IMR-90 (cell line): ENCODE measurements at regions not wholly inside any gene's neighbourhood (a gene's known extent, or its start where the extent isn't known, plus 50 kb on each side); places are given as distances from the start of the nearest gene placed in this dataset.

Experiments
- ATAC-seq: fragments of 200-7000 bp; cut with Tn5 transposase; 2 replicates; pipeline ENCODE4 v1.9.1; 2020; ENCODE audit warnings: low read depth, mild to moderate bottlenecking, moderate library complexity
- BruUV-seq: library from RNA; stranded (reverse); fragments of 400-500 nt; replicated peaks from 2 replicates; lab custom pipeline; 2021; lab: Mats Ljungman, UMichigan
- CTCF ChIA-PET: fragments of 300-600 bp; formaldehyde crosslinking; extraction: SDS; loops from one replicate; lab custom pipeline; 2021; ENCODE audit warnings: antibody characterized with exemption; lab: Yijun Ruan, JAX
- POLR2A ChIA-PET: fragments of 300-600 bp; sonication (Branson Sonifier 250); formaldehyde crosslinking; loops from one replicate; lab custom pipeline; 2022; ENCODE audit warnings: antibody characterized with exemption; ENCODE audit not compliant: unreplicated experiment; lab: Charles Lee
- DNase-seq: peaks from one replicate; pipeline ENCODE4 v3.0.0; 2013
- H2AFZ ChIP-seq: replicated peaks from 2 replicates; pipeline ENCODE3; 2013; ENCODE audit warnings: low read length, mild to moderate bottlenecking; ENCODE audit not compliant: poor library complexity
- H2AK5ac ChIP-seq: 2 replicates; pipeline ENCODE4 v1.6.1; 2013; ENCODE audit warnings: low read depth, low read length, inconsistent platforms
- H2AK9ac ChIP-seq: replicated peaks from 2 replicates; pipeline ENCODE3; 2013; ENCODE audit warnings: mild to moderate bottlenecking, low read depth, low read length, moderate library complexity; ENCODE audit not compliant: poor library complexity
- H2BK120ac ChIP-seq: 2 replicates; pipeline ENCODE4 v1.6.1; 2013; ENCODE audit warnings: low read depth, low read length, inconsistent platforms
- H2BK15ac ChIP-seq: 3 replicates; pipeline ENCODE4 v1.6.1; 2013; ENCODE audit warnings: low read depth, low read length, inconsistent platforms
- H2BK20ac ChIP-seq: 2 replicates; pipeline ENCODE4 v1.6.1; 2013; ENCODE audit warnings: low read depth, mild to moderate bottlenecking, inconsistent platforms, low read length, moderate library complexity
- H2BK5ac ChIP-seq: 2 replicates; pipeline ENCODE4 v1.6.1; 2013; ENCODE audit warnings: mild to moderate bottlenecking, low read depth, low read length, inconsistent platforms; ENCODE audit not compliant: poor library complexity, severe bottlenecking
- H3K14ac ChIP-seq: replicated peaks from 2 replicates; pipeline ENCODE4 v1.6.1; 2013; ENCODE audit warnings: low read depth, low read length, inconsistent platforms
- H3K18ac ChIP-seq: 2 replicates; pipeline ENCODE4 v1.6.1; 2013; ENCODE audit warnings: low read depth, low read length, control low read depth
- H3K23ac ChIP-seq: 2 replicates; pipeline ENCODE4 v1.6.1; 2013; ENCODE audit warnings: low read depth, low read length, inconsistent platforms
- H3K27ac ChIP-seq: 2 replicates; pipeline ENCODE4 v1.5.1; 2013; ENCODE audit warnings: mild to moderate bottlenecking, control low read depth, low read length; ENCODE audit not compliant: insufficient read depth
- H3K27me3 ChIP-seq: 2 replicates; pipeline ENCODE4 v1.6.1; 2013; ENCODE audit warnings: low read length; ENCODE audit not compliant: control insufficient read depth, insufficient read depth
- H3K36me3 ChIP-seq: 2 replicates; pipeline ENCODE4 v1.6.1; 2013; ENCODE audit warnings: low read length, mixed read lengths; ENCODE audit not compliant: control insufficient read depth, insufficient read depth
- H3K4ac ChIP-seq: 2 replicates; pipeline ENCODE4 v1.6.1; 2013; ENCODE audit warnings: low read depth, low read length, inconsistent platforms
- H3K4me1 ChIP-seq: 2 replicates; pipeline ENCODE4 v1.6.1; 2013; ENCODE audit warnings: low read length, mixed read lengths; ENCODE audit not compliant: control insufficient read depth, insufficient read depth
- H3K4me2 ChIP-seq: 2 replicates; pipeline ENCODE4 v1.6.1; 2013; ENCODE audit warnings: low read depth, mild to moderate bottlenecking, control low read depth, low read length, moderate library complexity
- H3K4me3 ChIP-seq: 2 replicates; pipeline ENCODE4 v1.5.1; 2013; ENCODE audit warnings: low read depth, mild to moderate bottlenecking, control low read depth, low read length, moderate library complexity; ENCODE audit not compliant: insufficient read depth
- H3K56ac ChIP-seq: 2 replicates; pipeline ENCODE4 v1.6.1; 2013; ENCODE audit warnings: low read length, inconsistent platforms; ENCODE audit not compliant: insufficient read depth; ENCODE audit errors: extremely low read depth
- H3K79me1 ChIP-seq, 2 experiments: 2 replicates each; pipeline ENCODE4 v1.6.1; 2013; ENCODE audit warnings: low read length in 2 of 2, inconsistent platforms in 1 of 2, low read depth in 1 of 2
- H3K9ac ChIP-seq: 2 replicates; pipeline ENCODE4 v1.6.1; 2013; ENCODE audit warnings: low read depth, low read length, control low read depth
- H3K9me1 ChIP-seq: 2 replicates; pipeline ENCODE4 v1.6.1; 2013; ENCODE audit warnings: low read length, inconsistent platforms; ENCODE audit not compliant: insufficient read depth
- H3K9me3 ChIP-seq: 2 replicates; pipeline ENCODE4 v1.6.1; 2013; ENCODE audit warnings: low read length; ENCODE audit not compliant: control insufficient read depth, insufficient read depth
- H4K20me1 ChIP-seq: 2 replicates; pipeline ENCODE4 v1.6.1; 2013; ENCODE audit warnings: low read length, inconsistent platforms; ENCODE audit not compliant: insufficient read depth
- H4K5ac ChIP-seq: 2 replicates; pipeline ENCODE4 v1.6.1; 2013; ENCODE audit warnings: mild to moderate bottlenecking, low read depth, low read length, control low read depth
- H4K8ac ChIP-seq, 2 experiments: 2 replicates each; pipeline ENCODE4 v1.6.1; 2013; ENCODE audit warnings: low read depth in 2 of 2, low read length in 2 of 2, control low read depth in 1 of 2, inconsistent platforms in 1 of 2
- H4K91ac ChIP-seq: 2 replicates; pipeline ENCODE4 v1.6.1; 2013; ENCODE audit warnings: low read depth, low read length, inconsistent platforms; ENCODE audit not compliant: insufficient read depth
- CEBPB ChIP-seq: IDR thresholded peaks from 2 replicates; pipeline ENCODE4 v1.6.1; 2012; ENCODE audit warnings: low read depth, low read length, improper control_type of control experiment
- CHD1 ChIP-seq: IDR thresholded peaks from 2 replicates; pipeline ENCODE4 v1.6.1; 2012; ENCODE audit warnings: low read depth, low read length, improper control_type of control experiment
- CTCF ChIP-seq: conservative IDR thresholded peaks from 2 replicates; pipeline ENCODE4 v1.5.1; 2012; ENCODE audit warnings: mild to moderate bottlenecking, low read depth, low read length, improper control_type of control experiment
- FOS ChIP-seq: fragments of 150-350 bp; IDR thresholded peaks from 2 replicates; pipeline ENCODE4 v1.6.1; 2016; ENCODE audit warnings: low read depth, low read length
- MAFK ChIP-seq: IDR thresholded peaks from 2 replicates; pipeline ENCODE4 v1.6.1; 2012; ENCODE audit warnings: low read depth, low read length, improper control_type of control experiment
- MAZ ChIP-seq: IDR thresholded peaks from 2 replicates; pipeline ENCODE4 v1.6.1; 2012; ENCODE audit warnings: low read depth, mild to moderate bottlenecking, low read length, improper control_type of control experiment, moderate library complexity, borderline replicate concordance
- MXI1 ChIP-seq: IDR thresholded peaks from 2 replicates; pipeline ENCODE4 v1.6.1; 2012; ENCODE audit warnings: low read depth, mild to moderate bottlenecking, low read length, moderate library complexity, borderline replicate concordance
- NFE2L2 ChIP-seq: fragments of 150-350 bp; IDR thresholded peaks from 2 replicates; pipeline ENCODE4 v1.6.1; 2016; ENCODE audit warnings: low read depth, mild to moderate bottlenecking, low read length
- POLR2A ChIP-seq: IDR thresholded peaks from 2 replicates; pipeline ENCODE4 v1.6.1; 2012; ENCODE audit warnings: mild to moderate bottlenecking, low read depth, low read length
- RFX5 ChIP-seq: IDR thresholded peaks from 2 replicates; pipeline ENCODE4 v1.8.0; 2012; ENCODE audit warnings: low read depth, mild to moderate bottlenecking, low read length, moderate library complexity
- SMC3 ChIP-seq: fragments of 150-350 bp; IDR thresholded peaks from 2 replicates; pipeline ENCODE4 v1.6.1; 2016; ENCODE audit warnings: low read depth, mild to moderate bottlenecking, antibody characterized with exemption, low read length, moderate library complexity
- USF2 ChIP-seq: fragments of 150-350 bp; IDR thresholded peaks from 2 replicates; pipeline ENCODE4 v1.6.1; 2017; ENCODE audit warnings: mild to moderate bottlenecking, antibody characterized with exemption, low read length, low read depth
- WGBS, 2 experiments: methylation state at CpG; one replicate each; pipeline versions ENCODE4 v1.1.5 to v1.1.7; 2013; ENCODE audit warnings: missing lambda C conversion rate in 2 of 2; ENCODE audit not compliant: insufficient read length in 1 of 2; ENCODE audit errors: extremely low coverage in 2 of 2; 5-methylcytosine and 5-hydroxymethylcytosine counted together
- dilution Hi-C: fragments of 300-500 bp; cut with HindIII; formaldehyde crosslinking; loops from one replicate; pipeline ENCODE4 v1.14.3; 2018; ENCODE audit warnings: low sequenced_read_pairs; ENCODE audit not compliant: unreplicated experiment
- in situ Hi-C: fragments of 300-500 bp; cut with MboI; formaldehyde crosslinking; loops from 3 replicates; pipeline ENCODE4 v1.14.3; 2019; ENCODE audit warnings: low sequenced_read_pairs, inconsistent platforms, mixed read lengths
- intact Hi-C: fragments of 100-400 bp; cut with micrococcal nuclease; formaldehyde crosslinking; loops from 2 replicates; pipeline ENCODE4 v1.10.0; 2022

GRCh38 chr13:99892866-99893504, 78.6 kb downstream of the ZIC5 start:
- Histone ChIP-seq H3K27ac (no peak overlapping the region), H2AFZ (no peak overlapping the region), H3K27me3 (peaks cover 54% of the 10 kb centered on the region), H4K91ac (no peak overlapping the region), H4K20me1 (no peaks in the 10 kb centered on the region), H3K9me3 (peaks cover 9% of the 10 kb centered on the region), H3K4me3 (no peak overlapping the region), H3K14ac (no peak overlapping the region), H2BK15ac (no peak overlapping the region), H3K4ac (no peak overlapping the region), H3K23ac (no peak overlapping the region), H3K9me1 (no peaks in the 10 kb centered on the region), H3K18ac (no peak overlapping the region), H2AK9ac (no peak overlapping the region), H3K4me1 (no peaks in the 10 kb centered on the region), H4K8ac (no peak overlapping the region), H2BK120ac (no peak overlapping the region), H3K4me2 (no peak overlapping the region), H2BK5ac (no peak overlapping the region), H2AK5ac (no peak overlapping the region), H3K56ac (no peak overlapping the region), H3K9ac (no peak overlapping the region), H3K36me3 (no peaks in the 10 kb centered on the region), H2BK20ac (no peak overlapping the region), H4K5ac (no peak overlapping the region), H3K79me1 (no peaks in the 10 kb centered on the region)
- 50% methylated on average over 2 of the region's 17 CpGs; no CpG with 5 or more reads in 1 of the 2 experiments for WGBS, 2 experiments
- TF ChIP-seq POLR2A, result no peak
- no peak for TF ChIP-seq USF2
- TF ChIP-seq MXI1, result no peak
- TF ChIP-seq FOS, result no peak
- TF ChIP-seq MAZ, result no peak
- TF ChIP-seq CTCF, result no peak
- no peak for TF ChIP-seq SMC3
- no peak for TF ChIP-seq CEBPB
- TF ChIP-seq MAFK, result no peak
- no peak for TF ChIP-seq RFX5
- no peak for TF ChIP-seq NFE2L2
- TF ChIP-seq CHD1, result no peak
- no peak for ATAC-seq
- in situ Hi-C loops, result no loop called here
- DNase-seq, result no peak
- ChIA-PET POLR2A (no interaction called here), CTCF (no interaction called here)
- intact Hi-C loops, result no loop called here
- dilution Hi-C loops, result no loop called here
- no TSS peak for BruUV-seq
